GM23338 (cell line): ENCODE measurements at regions not wholly inside any gene's neighbourhood (a gene's known extent, or its start where the extent isn't known, plus 50 kb on each side); places are given as distances from the start of the nearest gene placed in this dataset.

Experiments used
- ATAC-seq: fragments of 200-7000 bp; cut with Tn5 transposase; 3 replicates; pipeline ENCODE4 v1.9.1; 2020
- DNase-seq: peaks from one replicate; pipeline ENCODE4 v3.0.0-alpha.2; 2015; ENCODE audit warnings: low spot score
- H2AFZ ChIP-seq: fragments of 200-600 bp; sonication (generic); 2 replicates; pipeline ENCODE4 v1.8.0; 2016; ENCODE audit warnings: antibody characterized with exemption, mild to moderate bottlenecking, moderate library complexity
- H3F3A ChIP-seq: fragments of 200-600 bp; sonication (generic); replicated peaks from 2 replicates; pipeline ENCODE4 v1.8.0; 2017; ENCODE audit warnings: antibody characterized with exemption, mixed run types, low read depth
- H3K27ac ChIP-seq: fragments of 200-600 bp; sonication (generic); 2 replicates; pipeline ENCODE4 v1.6.1; 2016; ENCODE audit warnings: low read depth
- H3K27me3 ChIP-seq: fragments of 200-600 bp; sonication (generic); 2 replicates; pipeline ENCODE4 v1.8.0; 2016; ENCODE audit warnings: mild to moderate bottlenecking, mixed run types, moderate library complexity; ENCODE audit not compliant: insufficient read depth
- H3K36me3 ChIP-seq: fragments of 200-600 bp; sonication (generic); 2 replicates; pipeline ENCODE4 v1.8.0; 2016; ENCODE audit warnings: mild to moderate bottlenecking; ENCODE audit not compliant: insufficient read depth
- H3K4me1 ChIP-seq: fragments of 200-600 bp; sonication (generic); 2 replicates; pipeline ENCODE4 v1.8.0; 2016; ENCODE audit warnings: mild to moderate bottlenecking, moderate library complexity; ENCODE audit not compliant: insufficient read depth
- H3K4me2 ChIP-seq: fragments of 200-600 bp; sonication (generic); 2 replicates; pipeline ENCODE4 v1.7.1; 2017; ENCODE audit warnings: mixed run types
- H3K4me3 ChIP-seq: fragments of 200-600 bp; sonication (generic); 2 replicates; pipeline ENCODE4 v1.6.1; 2016; ENCODE audit warnings: mixed run types
- H3K79me2 ChIP-seq: fragments of 200-600 bp; sonication (generic); replicated peaks from 2 replicates; pipeline ENCODE4 v1.8.0; 2017; ENCODE audit warnings: mild to moderate bottlenecking; ENCODE audit not compliant: insufficient read depth
- H3K9me2 ChIP-seq: fragments of 200-600 bp; sonication (generic); 2 replicates; pipeline ENCODE4 v1.8.0; 2017; ENCODE audit not compliant: insufficient read depth
- H4K20me1 ChIP-seq: fragments of 200-600 bp; sonication (generic); replicated peaks from 2 replicates; pipeline ENCODE4 v1.8.0; 2017; ENCODE audit warnings: mild to moderate bottlenecking; ENCODE audit not compliant: insufficient read depth
- H3K27ac Mint-ChIP-seq: 2 replicates; pipeline ENCODE4 v1.8.0; 2020; ENCODE audit warnings: inconsistent platforms, mild to moderate bottlenecking, moderate library complexity, mixed read lengths
- H3K27me3 Mint-ChIP-seq: 3 replicates; pipeline ENCODE4 v1.8.0; 2022; ENCODE audit warnings: low read depth, mild to moderate bottlenecking, moderate library complexity, mixed read lengths, inconsistent platforms; ENCODE audit not compliant: insufficient read depth, poor library complexity
- H3K36me3 Mint-ChIP-seq: 3 replicates; pipeline ENCODE4 v1.8.0; 2021; ENCODE audit warnings: low read depth, mild to moderate bottlenecking, inconsistent platforms, moderate library complexity, mixed read lengths
- H3K4me1 Mint-ChIP-seq: 3 replicates; pipeline ENCODE4 v1.8.0; 2020; ENCODE audit warnings: mild to moderate bottlenecking, inconsistent platforms, mixed read lengths
- H3K4me3 Mint-ChIP-seq: 3 replicates; pipeline ENCODE4 v1.8.0; 2021; ENCODE audit warnings: moderate library complexity, mild to moderate bottlenecking, inconsistent platforms, mixed read lengths
- H3K9me3 Mint-ChIP-seq: 3 replicates; pipeline ENCODE4 v1.8.0; 2020; ENCODE audit warnings: moderate library complexity, mild to moderate bottlenecking, inconsistent platforms, mixed read lengths
- CREB1 ChIP-seq: fragments of 250-450 bp; sonication (Bioruptor Pico); IDR thresholded peaks from 2 replicates; pipeline ENCODE4 v1.5.0; 2020; ENCODE audit warnings: low read depth, mild to moderate bottlenecking, moderate library complexity
- CTCF ChIP-seq, 2 experiments: fragments of 200-600 bp in 1 of 2; sonication (generic) in 1 of 2; conservative IDR thresholded peaks; 2 replicates each; pipeline versions ENCODE4 v1.5.1 to v1.6.1; 2016 to 2017; ENCODE audit warnings: antibody characterized with exemption in 2 of 2, low read depth in 2 of 2, mild to moderate bottlenecking in 2 of 2, moderate library complexity in 1 of 2
- EZH2phosphoT487 ChIP-seq: fragments of 200-600 bp; sonication (generic); IDR thresholded peaks from one replicate; pipeline ENCODE4 v1.8.1; 2018; ENCODE audit warnings: antibody characterized with exemption; ENCODE audit not compliant: unreplicated experiment
- JUNB ChIP-seq: IDR thresholded peaks from one replicate; pipeline ENCODE4 v1.6.1; 2016; ENCODE audit warnings: antibody characterized with exemption; ENCODE audit not compliant: unreplicated experiment
- STAT1 ChIP-seq: IDR thresholded peaks from one replicate; pipeline ENCODE4 v1.6.1; 2016; ENCODE audit warnings: antibody characterized with exemption; ENCODE audit not compliant: unreplicated experiment
- ZNF114 ChIP-seq: fragments of 250-450 bp; sonication (Bioruptor Pico); IDR thresholded peaks from 2 replicates; pipeline ENCODE4 v1.5.0; 2020; ENCODE audit warnings: mild to moderate bottlenecking, moderate library complexity
- ZNF462 ChIP-seq: fragments of 250-450 bp; sonication (Bioruptor Pico); IDR thresholded peaks from 2 replicates; pipeline ENCODE4 v1.5.0; 2020; ENCODE audit warnings: mild to moderate bottlenecking, moderate library complexity

- TF ChIP-seq ZNF462 (CRISPR knock-in tag), result no peak
- TF ChIP-seq JUNB, result no peak
- TF ChIP-seq EZH2phosphoT487, result no peak
- TF ChIP-seq ZNF114 (CRISPR knock-in tag), result no peak
Observed at GRCh38 chr6:163679012-163679660, 264.6 kb downstream of the QKI start (continued).

DNA sequence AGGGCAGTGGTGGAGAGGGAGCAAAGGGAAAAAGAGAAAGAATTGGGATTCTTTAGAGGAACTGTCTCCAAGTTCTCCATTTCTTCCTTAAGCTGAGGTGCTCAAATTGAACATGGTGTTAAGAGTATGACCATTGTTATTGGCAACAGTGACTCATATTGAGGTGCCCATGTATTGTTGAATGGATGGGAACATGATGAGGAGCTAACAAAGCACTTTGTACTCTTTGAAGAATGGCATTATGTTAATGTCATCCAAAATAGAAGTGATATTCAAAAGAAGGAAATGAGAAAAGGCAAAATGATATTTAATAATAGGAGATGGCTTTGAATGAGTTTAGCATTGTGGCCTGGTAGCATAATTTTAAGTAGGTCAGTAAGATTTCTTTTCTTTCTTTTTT, 261.1 kb downstream of the QKI start:
- no peaks in the 10 kb centered on the region; the same call in 1 of the 2 replicates for H3K9me2 ChIP-seq
- H3K4me1 Mint-ChIP-seq, result no peaks in the 10 kb centered on the region
- no peak overlapping the region for H3K27ac ChIP-seq
- TF ChIP-seq STAT1 (no peak), JUNB (no peak), CTCF (conservative IDR thresholded peaks at IDR 0.05; ENCODE audit: low read depth in 2 of 2) (no peak), CREB1 (no peak), ZNF462 (CRISPR knock-in tag) (no peak)
- H3K4me2 ChIP-seq, result no peak overlapping the region
- ATAC-seq, result no peak
- no peaks in the 10 kb centered on the region for H3K27me3 ChIP-seq
- H4K20me1 ChIP-seq, result no peaks in the 10 kb centered on the region
- no peak overlapping the region for H3K4me3 ChIP-seq
- no peaks in the 10 kb centered on the region for H3K79me2 ChIP-seq
- no peaks in the 10 kb centered on the region for H3K27me3 Mint-ChIP-seq
- no peak overlapping the region for H3K4me3 Mint-ChIP-seq
- DNase-seq, result no peak
- no peaks in the 10 kb centered on the region for H3K36me3 ChIP-seq
- no peaks in the 10 kb centered on the region for H3K4me1 ChIP-seq
- no peak overlapping the region for H2AFZ ChIP-seq
- H3F3A ChIP-seq, result no peaks in the 10 kb centered on the region
- H3K36me3 Mint-ChIP-seq, result no peaks in the 10 kb centered on the region
- H3K27ac Mint-ChIP-seq, result no peak overlapping the region
- peaks cover 5% of the 10 kb centered on the region; the same call in 2 of the 3 replicates for H3K9me3 Mint-ChIP-seq
